CD4-positive, alpha-beta T cell treated with Interleukin-10 for 1 hour (primary cell): ENCODE measurements at regions not wholly inside any gene's neighbourhood (a gene's known extent, or its start where the extent isn't known, plus 50 kb on each side); places are given as distances from the start of the nearest gene placed in this dataset.
"Not testable (repeated sequence)": the region's sequence is repeated elsewhere in the genome, so short reads cannot be mapped to it uniquely, and the experiment has no call there.

Source experiments
- DNase-seq: peaks from one replicate; pipeline ENCODE4 v3.0.0-alpha.2; 2020

DNA sequence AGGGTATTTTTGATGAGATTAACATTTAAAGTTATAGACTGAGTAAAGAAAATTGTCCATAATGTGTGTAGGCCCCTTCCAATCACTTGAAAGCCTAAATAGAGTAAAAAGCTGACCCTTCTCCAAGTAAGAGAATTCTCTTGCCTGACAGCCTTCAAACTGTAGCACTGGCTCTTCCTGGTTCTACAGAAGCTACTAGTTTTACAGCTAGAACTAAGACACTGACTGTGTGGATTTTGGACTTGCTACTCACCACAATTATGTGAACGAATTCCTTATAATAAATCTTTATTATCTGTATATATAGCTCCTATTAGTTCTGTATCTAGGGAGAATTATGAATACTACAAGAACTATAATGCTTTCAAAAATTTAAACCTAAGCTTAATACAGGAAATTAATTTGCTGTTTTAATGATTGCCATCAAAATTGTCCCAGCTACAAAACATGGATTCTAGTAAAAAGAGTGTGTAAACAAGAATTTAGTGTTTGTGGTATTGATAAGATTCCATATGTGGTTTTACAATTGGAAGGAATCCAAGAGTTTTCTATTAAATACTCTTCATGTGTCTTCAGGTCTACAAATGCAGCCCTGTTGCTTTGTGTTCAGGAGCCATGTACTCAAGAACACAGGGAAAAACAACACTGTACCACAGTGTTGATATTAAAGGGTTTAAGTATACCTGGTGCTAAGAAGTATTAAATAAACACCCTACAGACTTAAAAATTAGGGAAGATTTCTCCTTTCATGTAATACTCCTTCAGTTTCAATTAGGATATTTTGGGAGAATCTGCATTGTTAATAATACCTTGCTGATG is 366.5 kb downstream of the CXXC4 start:
- no peak for DNase-seq

DNA sequence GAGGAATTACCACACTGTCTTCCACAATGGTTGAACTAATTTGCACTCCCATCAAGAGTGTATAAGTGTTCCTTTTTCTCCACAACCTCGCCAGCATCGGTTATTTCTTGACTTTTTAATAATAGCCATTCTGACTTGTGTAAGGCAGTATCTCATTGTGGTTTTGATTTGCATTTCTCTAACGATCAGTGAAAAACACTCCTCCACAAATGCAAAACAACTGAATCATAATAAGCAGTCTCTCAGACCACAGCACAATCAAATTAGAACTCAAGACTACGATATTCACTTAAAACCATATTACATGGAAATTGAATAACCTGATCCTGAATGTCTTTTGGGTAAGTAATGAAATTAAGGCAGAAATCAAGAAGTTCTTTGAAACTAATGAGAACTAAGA is 371.7 kb downstream of the CXXC4 start:
- DNase-seq: no peak

DNA sequence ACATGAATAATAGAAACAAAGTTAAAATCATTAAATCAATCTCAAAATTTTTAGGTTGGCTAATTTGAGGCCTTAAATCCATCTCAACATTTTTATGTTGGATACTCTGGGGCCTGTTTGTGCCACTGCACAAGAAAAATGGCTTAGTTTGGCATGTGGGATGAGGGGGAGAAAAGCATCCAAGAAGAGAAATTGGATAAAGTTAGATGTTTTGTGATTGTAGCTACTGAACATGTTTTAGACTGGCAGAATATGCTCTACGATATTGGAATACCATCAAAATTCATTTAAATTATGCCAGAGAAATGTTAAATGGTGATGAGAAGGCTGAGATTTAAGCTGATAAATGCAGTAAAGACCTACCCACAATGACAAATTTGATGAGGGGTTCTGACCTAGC is 376.9 kb downstream of the CXXC4 start:
- no peak for DNase-seq

DNA sequence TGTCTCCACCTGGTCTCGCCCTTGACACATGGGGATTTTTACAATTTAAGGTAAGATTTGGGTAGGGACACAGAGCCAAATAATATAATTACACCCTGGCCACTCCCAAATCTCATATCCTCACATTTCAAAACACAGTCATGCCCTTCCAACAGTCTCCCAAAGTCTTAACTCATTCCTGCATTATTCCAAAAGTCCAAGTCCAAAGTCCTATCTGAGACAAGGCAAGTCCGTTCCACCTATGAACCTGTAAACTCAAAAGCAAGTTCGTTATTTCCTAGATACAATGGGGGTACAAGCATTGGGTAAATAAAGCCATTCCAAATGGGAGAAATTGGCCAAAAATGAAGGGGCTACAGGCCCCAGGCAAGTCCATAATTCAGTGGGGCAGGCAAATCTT is 380.8 kb downstream of the CXXC4 start:
- no peak for DNase-seq

DNA sequence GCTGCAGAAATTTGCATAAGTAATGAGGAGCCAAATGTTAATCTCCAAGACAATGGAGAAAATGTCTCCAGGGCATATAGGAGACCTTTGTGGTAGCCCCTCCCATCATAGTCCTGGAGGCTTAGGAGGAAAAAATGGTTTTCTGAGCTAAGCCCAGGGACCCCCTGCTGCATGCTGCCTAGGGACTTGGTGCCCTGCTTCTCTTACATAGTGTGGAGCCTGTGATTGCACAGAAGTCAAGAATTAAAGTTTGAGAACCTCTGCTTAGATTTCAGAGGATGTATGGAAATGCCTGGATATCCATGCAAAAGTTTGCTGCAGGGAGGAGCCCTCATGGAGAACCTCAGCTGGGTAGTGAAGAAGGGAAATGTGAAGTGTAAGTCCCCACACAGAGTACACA is 379.4 kb upstream of the TACR3 start:
- DNase-seq: no peak

DNA sequence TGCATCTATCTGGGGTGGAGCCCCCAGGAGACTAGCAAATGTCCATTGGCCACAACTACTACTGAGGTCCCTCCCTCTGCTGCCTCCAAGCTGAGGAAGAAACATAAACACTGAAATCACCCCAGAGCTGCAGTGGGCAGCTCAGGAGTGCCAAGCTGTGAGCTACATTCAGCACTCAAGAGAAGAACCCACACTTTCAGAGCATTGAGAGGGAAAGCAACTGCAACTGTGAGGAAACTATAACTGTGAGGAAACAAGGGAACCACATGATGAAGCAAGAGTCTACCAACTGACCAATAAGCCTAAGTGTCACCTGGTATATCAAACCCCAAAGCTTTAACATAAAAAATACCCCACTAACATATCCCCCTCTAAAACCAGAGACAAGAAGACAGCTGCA is 373.5 kb upstream of the TACR3 start:
- no peak for DNase-seq

DNA sequence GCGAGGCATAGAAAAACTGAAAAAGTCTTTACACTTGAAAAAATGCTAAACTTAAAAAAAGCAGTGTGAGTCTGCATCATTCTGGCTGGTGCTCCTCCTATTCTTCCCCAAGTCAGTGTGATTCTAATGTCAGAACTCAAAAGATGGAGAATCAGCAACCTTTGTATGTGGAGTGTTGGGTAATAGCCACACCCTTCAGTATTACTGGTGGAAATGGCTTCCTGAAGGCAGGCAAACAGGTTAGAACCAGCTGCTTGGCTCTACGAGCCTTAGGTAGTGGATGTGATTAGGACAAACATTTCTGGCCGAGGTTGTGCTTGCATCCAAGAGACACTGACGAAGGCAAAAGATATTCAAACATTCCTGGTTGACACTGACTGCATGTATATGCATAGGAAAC is 353.4 kb upstream of the TACR3 start:
- no peak for DNase-seq

DNA sequence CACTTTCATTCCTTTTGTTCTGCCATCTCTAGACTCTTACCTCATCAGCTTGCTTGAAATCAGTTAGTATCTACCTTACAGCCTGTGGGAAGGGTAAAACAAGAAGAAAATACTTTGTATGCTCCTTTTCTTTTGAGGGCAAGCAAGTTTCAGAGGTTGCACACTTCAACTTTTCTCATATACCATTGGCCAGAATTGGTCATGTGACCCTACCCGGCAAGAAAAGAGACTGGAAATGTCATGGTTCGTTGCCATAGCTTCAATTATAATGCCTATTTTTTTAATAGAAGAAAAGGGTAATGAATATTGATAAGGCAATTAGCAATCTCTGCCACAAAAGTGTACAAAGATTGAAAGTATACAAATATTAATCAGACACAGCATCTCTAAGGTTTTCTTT is 346.7 kb upstream of the TACR3 start:
- no peak for DNase-seq

DNA sequence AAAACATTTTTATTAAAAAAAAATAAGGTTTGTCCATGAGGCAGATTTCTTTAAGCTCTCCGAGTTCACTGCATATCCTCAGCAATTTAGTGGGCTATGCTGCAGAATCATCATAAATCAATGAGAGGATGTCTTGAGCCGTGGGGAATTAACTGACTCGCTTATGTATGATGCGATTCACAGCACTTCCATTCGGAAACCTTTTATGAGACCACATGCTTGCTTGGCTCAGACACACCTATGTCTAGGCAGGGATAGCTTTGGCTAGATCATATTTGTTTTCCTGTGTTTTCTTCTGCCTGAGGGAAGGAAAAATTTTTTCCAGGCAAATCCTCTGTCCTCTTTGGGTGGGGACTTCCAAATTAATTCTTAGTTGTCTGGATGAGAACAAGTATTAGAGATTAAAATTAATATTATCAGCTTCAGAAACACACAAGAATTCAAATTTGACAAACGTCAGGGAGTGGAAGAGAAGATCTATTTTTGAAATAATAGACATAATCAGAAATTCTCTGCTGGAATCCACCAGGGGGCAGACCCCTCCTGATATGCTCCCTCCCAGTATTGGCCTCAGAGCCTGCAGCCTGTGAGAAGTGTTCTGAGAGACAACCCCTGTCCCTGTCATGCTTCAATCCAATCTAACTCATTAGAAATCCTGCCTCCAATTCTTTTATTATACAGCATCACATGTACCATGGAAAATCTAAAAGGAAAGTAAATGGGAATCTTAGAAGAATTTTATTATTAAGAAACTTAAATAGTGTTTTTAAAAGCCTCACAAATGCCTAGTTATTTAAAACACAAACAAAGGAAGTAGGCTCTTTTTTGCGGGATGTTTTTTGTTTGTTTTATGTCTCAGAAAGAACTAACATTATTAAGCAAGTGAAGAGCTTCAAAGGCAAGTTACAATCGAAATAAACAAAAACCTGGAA is 345.1 kb upstream of the TACR3 start:
- peak; percentile 12 for DNase-seq

DNA sequence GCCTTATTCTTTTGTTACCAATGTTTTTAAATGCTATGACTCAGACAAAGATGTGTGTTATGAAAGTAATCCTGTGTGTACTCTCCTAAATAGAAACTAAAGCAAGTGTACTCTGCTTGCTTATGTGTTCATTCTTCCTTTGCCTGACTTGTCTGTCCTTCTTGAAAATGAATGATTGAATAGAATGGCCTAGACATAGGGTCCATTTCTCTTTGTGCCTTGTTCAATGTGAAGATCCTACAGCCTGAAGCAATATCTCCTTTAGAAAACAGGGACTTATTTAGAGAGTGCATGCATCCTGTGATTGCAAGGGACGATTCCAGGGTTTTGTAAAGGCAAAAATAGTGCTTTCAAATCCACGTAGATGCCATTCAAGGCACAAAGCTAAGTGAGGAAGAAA is 343.6 kb upstream of the TACR3 start:
- DNase-seq: no peak

DNA sequence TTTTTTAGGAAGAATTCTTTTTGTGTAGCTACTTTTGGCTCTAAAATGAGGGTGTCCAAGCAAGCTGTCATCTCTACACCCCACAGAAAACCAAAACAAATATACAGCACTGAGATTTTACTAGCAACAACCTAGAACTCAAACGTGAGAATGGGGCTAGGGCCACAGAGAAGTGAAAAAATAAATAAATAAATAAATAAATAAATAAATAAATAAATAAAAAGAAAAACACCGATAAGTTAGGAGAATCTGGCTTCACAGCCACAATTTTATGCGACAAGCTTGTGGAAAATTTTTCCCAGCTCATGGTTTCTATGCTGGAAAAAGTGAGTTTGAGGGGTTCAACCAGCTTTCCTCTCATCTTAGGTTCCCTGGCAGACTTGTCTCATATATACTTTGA is 324.6 kb upstream of the TACR3 start:
- DNase-seq: no peak

DNA sequence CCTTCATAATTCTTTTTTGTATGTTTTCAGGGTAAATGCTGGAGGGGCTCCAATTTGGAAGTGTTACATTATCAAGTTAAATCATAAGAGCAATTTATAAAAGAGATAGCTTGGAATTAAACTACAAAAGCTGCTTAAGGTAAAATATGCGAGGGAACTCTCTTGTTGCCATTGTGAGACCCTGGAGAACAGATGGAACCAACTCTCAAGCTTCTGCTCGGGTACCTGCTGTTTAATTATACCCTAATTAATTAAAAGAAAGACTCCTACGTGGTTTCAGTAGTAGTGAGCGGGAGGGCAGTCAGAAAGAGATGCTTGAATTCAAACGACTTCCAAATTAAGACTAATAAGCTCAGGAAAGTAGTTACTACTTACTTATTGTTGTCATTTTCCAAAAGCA is 313.1 kb upstream of the TACR3 start:
- no peak for DNase-seq

DNA sequence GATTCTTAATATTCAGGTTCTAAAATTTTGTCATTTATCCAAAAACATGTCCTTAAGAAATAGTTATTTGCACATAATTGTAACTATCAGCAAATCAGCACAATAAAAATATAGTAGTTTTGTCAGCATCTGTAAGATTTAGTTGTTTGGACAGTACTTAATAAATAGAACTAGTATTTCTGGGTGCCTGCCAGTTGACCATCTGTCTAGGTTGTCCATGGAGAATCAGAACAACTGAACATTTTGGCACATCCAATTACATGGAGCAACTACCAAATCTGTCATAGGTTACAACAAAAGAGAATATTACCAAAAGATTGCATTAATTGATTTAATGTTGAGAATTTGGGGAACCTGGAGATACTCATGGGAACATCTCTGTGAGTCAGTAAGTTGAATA is 305.5 kb upstream of the TACR3 start:
- DNase-seq: no peak

DNA sequence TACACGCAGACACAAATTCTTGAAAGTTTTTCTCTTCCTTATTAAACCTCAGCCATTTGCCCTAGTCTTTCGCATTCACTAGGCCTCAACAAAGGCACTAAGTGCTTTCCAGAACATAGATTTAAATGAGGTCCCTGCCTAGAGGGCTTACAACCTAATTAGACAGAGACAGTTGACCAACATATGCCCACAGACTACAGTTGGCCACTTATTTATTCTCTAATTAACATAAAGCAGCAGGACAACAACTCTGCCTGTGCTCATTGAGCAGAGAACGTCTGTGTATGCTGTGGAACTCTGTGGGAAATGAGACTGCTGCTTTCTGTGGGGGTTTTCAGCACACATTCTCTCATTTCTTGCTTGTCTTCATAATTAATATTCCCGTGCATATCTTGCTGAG is 303.0 kb upstream of the TACR3 start:
- DNase-seq: no peak

DNA sequence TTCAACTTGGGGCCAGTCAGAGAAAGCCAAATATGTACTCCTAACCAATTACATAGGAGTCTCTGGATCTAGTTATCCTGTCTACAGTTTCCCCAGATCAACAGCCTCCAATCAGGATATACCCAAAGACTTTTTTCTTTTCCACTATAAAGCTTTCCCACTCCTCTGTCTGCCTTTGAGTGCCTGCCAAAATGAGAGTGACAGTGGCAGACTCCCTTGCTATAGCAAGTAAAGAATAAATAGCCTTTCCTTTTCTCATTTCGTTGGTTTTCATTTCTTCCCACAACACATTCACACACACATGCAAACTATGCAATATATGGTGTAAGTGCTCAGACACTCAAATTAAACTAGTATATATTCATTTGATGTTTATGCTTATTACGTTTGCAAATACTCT is 302.4 kb upstream of the TACR3 start:
- DNase-seq: no peak

DNA sequence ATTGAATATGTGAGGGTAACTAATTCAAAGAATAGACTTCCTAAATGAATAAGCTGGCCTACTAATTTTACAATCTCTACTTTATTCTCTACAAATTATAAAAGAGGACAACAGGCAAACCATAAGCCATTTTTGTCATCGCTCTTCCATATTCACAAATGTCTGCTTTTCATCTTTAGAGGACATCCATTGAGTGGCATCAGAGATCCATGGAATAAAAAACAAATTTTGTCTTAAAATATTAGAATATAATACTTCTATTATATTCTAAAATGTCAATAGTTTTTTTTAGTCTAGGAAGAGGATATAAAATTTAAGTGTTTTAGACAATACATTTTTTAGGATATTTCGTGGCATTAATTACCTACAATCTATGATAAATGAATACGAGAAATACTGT is 300.9 kb upstream of the TACR3 start:
- no peak for DNase-seq

DNA sequence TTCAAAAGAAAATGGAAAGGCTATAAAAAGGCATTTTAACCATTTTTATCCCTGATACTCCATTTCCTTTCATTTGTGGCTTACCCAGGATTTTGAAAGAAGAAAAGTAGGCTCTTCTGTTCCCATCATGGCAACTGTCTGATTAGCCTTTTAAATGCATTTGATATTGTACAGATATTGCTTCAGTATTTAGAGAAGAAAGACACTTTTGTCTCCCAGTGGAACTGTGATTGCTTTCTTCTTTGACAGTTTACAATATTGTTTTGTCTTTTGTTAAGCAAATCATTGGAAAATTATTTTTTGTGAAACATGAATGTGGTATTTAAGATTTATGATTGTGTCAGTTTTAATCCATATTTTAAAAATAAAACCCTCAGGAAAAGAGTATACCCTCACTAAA is 297.4 kb upstream of the TACR3 start:
- no peak for DNase-seq

DNA sequence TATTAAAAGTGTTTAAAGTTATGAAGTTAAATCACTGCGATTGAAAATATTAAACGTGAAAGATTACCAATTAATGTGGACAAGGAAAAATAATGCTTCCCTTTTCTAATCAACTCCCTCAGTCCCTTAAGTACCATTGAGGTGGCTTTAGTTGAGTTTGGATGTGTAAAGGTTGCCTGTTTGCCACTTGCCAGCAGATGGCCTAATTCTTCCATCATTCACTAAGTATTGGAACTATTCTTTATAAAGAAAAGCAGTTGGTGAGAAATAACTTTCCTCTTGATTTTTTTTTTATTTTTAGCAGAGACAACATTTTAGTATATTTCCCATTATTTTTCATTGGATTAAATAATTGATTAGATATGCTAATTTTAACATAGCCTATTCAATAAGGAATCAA is 295.9 kb upstream of the TACR3 start:
- DNase-seq: no peak

DNA sequence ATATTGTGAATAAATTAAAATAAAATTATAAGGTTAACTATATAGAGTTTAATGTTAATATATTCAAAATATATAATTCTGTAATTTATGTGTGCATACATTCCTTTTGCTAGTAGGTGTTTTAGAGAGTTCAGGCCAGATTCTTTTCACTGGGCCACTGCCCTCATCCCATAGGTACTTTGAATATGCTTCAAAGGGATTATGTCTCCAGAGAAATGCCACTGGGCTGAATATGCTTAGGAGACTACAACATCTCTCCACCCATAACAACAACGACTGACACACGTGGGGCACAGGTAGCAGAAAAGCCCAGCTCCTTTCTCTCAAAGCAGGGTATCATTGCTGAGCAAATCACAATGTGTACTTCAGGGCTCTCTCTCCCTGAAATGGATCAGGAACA is 290.9 kb upstream of the TACR3 start:
- DNase-seq: no peak

DNA sequence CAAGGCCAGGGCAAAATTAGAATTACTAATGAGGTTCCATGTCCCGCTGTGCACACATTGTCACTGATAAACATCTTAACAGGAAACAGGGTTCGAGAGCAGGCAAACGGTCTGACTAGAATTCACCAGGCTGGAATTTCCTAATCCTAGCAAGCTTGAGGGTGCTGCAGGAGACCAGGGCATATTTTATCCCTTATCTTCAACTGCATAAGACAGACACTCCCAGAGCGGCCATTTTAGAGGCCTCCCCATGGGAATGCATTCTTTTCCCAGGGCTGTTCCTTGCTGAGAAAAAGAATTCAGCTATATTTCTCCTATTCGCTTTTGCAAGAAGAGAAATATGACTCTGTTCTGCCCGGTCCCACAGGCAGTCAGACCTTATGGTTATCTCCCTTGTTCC is 282.5 kb upstream of the TACR3 start:
- DNase-seq: not testable (repeated sequence)

DNA sequence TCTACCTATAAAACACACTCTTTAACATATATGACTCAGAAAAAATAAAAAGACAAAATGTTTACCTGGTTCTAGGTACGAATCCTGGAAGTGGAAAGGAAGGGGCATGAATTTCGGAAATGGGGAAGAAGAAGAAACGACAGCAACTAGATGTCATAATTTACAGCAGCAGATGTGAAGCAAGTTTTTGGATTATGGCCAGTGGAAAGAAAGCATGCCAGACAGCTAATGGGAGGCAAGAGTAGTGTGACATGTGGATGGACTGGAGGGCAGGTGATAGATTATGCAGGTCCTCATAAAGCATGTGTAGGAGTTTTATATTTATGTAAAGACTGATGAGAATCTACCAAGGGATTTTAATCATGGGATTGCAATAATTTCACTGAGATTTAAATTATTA is 279.0 kb upstream of the TACR3 start:
- DNase-seq: no peak

DNA sequence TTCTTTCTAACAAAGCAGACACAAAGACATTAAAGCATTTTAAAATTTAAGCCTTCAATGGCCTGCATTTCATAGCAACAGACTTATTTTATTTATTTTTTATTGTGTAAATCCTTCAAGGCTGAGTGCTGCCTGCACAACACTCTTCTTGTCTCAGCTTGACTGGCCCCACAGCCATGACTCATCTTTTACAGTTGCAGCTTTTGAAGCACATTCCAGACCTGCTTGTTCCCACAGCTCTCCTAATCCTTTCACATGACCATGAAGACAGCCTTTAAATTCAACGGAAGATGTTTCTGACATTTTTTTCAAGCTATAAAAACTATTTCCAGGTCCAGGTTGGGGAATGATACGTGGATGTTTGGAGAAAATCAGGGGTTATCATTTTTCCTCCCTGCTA is 276.9 kb upstream of the TACR3 start:
- no peak for DNase-seq

DNA sequence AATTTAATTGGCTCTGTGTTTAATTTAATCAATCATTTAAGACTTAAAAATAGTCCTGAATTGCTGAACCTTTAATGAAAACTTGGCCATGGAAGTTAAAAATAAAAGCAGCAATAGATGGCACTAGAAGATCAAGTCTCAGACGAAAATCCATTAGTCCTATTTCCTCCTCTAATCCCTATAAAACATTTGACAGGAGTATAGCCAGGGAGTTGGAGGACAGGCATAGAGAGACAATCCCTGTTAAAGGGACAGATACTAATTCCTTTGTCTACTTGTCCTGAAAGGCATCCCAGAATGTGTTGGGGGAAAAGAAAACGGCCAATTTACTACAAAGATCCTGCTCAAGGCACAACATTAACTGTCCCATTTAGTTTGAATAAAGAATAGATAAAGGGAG is 276.3 kb upstream of the TACR3 start:
- no peak for DNase-seq

DNA sequence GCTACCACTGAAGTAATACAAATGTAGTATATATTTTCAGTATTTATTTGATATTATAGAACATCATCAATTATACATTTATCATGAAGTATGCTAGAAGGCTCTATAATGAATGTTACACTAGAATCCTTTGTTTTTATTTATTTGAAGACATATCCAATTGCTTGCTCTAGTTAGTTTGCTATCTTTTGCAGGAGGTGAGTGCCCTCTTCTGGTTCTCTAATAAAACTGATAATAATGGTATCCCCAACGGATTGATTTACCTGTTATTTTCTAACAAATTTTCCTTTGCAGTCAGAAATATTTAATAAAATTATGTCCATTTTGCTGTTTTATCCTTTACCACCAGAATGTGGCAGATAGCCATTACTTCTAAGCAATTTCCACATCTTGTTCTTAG is 274.3 kb upstream of the TACR3 start:
- DNase-seq: no peak
